GM12878 (cell line): ENCODE measurements at regions not wholly inside any gene's neighbourhood (a gene's known extent, or its start where the extent isn't known, plus 50 kb on each side); places are given as distances from the start of the nearest gene placed in this dataset.

Experiments used
- ATAC-seq: fragments of 200-7000 bp; cut with Tn5 transposase; 3 replicates; pipeline ENCODE4 v1.9.1; 2020; ENCODE audit warnings: mild to moderate bottlenecking, moderate library complexity
- BruUV-seq: library from RNA; stranded (reverse); fragments of 400-500 nt; replicated peaks from 2 replicates; lab custom pipeline; 2021; lab: Mats Ljungman, UMichigan
- CTCF ChIA-PET: fragments of 300-600 bp; sonication (Branson Sonifier 250); formaldehyde crosslinking; extraction: SDS; loops from one replicate; lab custom pipeline; 2021; ENCODE audit warnings: inconsistent platforms; lab: Yijun Ruan, JAX
- POLR2A ChIA-PET: fragments of 350-600 bp; formaldehyde crosslinking; extraction: SDS; loops from one replicate; lab custom pipeline; 2021; ENCODE audit warnings: inconsistent platforms; lab: Charles Lee
- RAD21 ChIA-PET: fragments of 300-600 bp; sonication (Branson Sonifier 250); formaldehyde crosslinking; loops from one replicate; lab custom pipeline; 2023; ENCODE audit warnings: antibody characterized with exemption; ENCODE audit not compliant: unreplicated experiment; lab: Charles Lee
- SMC1A ChIA-PET: fragments of 300-600 bp; sonication (Branson Sonifier 250); formaldehyde crosslinking; loops from one replicate; lab custom pipeline; 2023; ENCODE audit not compliant: unreplicated experiment, uncharacterized antibody; lab: Charles Lee
- DNase-seq: peaks from one replicate; pipeline ENCODE4 v3.0.0-alpha.2; 2011; ENCODE audit warnings: low read depth, low spot score
- FAIRE-seq: peaks from 3 replicates; lab custom pipeline; 2011; peaks lifted over from hg19 to GRCh38; lab: Jason Lieb, UNC
- H2AFZ ChIP-seq: 2 replicates; pipeline ENCODE4 v1.6.0; 2011; ENCODE audit warnings: low read depth, low read length, control low read depth; ENCODE audit not compliant: control insufficient read depth
- H3K27ac ChIP-seq: 2 replicates; pipeline ENCODE4 v1.5.1; 2011; ENCODE audit warnings: control low read depth; ENCODE audit not compliant: control insufficient read depth, insufficient read depth
- H3K27me3 ChIP-seq, 2 experiments: replicated peaks in 1 of 2; 2 replicates each; pipeline versions ENCODE4 v1.6.0 to v1.6.1; 2011; ENCODE audit warnings: low read length in 1 of 2; ENCODE audit not compliant: control insufficient read depth in 2 of 2, insufficient read depth in 2 of 2
- H3K36me3 ChIP-seq, 2 experiments: 2 replicates each; pipeline ENCODE4 v1.5.1; 2011; ENCODE audit warnings: low read length in 1 of 2; ENCODE audit not compliant: control insufficient read depth in 2 of 2, insufficient read depth in 2 of 2
- H3K4me1 ChIP-seq: 2 replicates; pipeline ENCODE4 v1.6.1; 2011; ENCODE audit warnings: mild to moderate bottlenecking, low read length, moderate library complexity, mixed read lengths; ENCODE audit not compliant: control insufficient read depth, insufficient read depth
- H3K4me2 ChIP-seq: 2 replicates; pipeline ENCODE4 v1.6.0; 2011; ENCODE audit warnings: control low read depth; ENCODE audit not compliant: control insufficient read depth, insufficient read depth
- H3K4me3 ChIP-seq: fragments of 200-600 bp; sonication (generic); 2 replicates; pipeline ENCODE4 v1.5.1; 2016
- H3K79me2 ChIP-seq: 2 replicates; pipeline ENCODE4 v1.6.0; 2011; ENCODE audit warnings: low read length; ENCODE audit not compliant: control insufficient read depth, insufficient read depth
- H3K9ac ChIP-seq: 2 replicates; pipeline ENCODE4 v1.8.0; 2011; ENCODE audit warnings: low read length, control low read depth, mixed read lengths; ENCODE audit not compliant: control insufficient read depth, insufficient read depth
- H3K9me3 ChIP-seq: replicated peaks from 3 replicates; pipeline ENCODE4 v1.5.1; 2011; ENCODE audit warnings: mild to moderate bottlenecking, low read length; ENCODE audit not compliant: control insufficient read depth, insufficient read depth
- H4K20me1 ChIP-seq: 2 replicates; pipeline ENCODE4 v1.6.0; 2011; ENCODE audit not compliant: control insufficient read depth, insufficient read depth
- CREM ChIP-seq: IDR thresholded peaks from 2 replicates; pipeline ENCODE4 v1.6.1; 2014; ENCODE audit warnings: antibody characterized with exemption, low read depth
- DPF2 ChIP-seq: fragments of 450-650 bp; IDR thresholded peaks from 2 replicates; pipeline ENCODE4 v1.6.1; 2017; ENCODE audit warnings: mild to moderate bottlenecking
- EED ChIP-seq: sonication (generic); IDR thresholded peaks from 2 replicates; pipeline ENCODE4 v1.6.1; 2016; ENCODE audit warnings: antibody characterized with exemption, low read depth
- GABPA ChIP-seq: IDR thresholded peaks from 2 replicates; pipeline ENCODE4 v1.6.1; 2014; ENCODE audit warnings: antibody characterized with exemption, low read depth, mild to moderate bottlenecking, inconsistent platforms
- JUND ChIP-seq: IDR thresholded peaks from 2 replicates; pipeline ENCODE4 v1.6.1; 2012; ENCODE audit warnings: low read depth, mild to moderate bottlenecking, low read length, improper control_type of control experiment, moderate library complexity
- NBN ChIP-seq: fragments of 450-650 bp; IDR thresholded peaks from 2 replicates; pipeline ENCODE4 v1.6.1; 2016
- REST ChIP-seq: IDR thresholded peaks from 2 replicates; pipeline ENCODE4 v1.6.1; 2012; ENCODE audit warnings: mild to moderate bottlenecking, low read depth, low read length
- RFX5 ChIP-seq: IDR thresholded peaks from 2 replicates; pipeline ENCODE4 v1.6.1; 2011; ENCODE audit warnings: low read depth, low read length, improper control_type of control experiment
- SREBF2 ChIP-seq: IDR thresholded peaks from 2 replicates; pipeline ENCODE4 v1.6.1; 2012; ENCODE audit warnings: mild to moderate bottlenecking, low read length
- TCF3 ChIP-seq: IDR thresholded peaks from 2 replicates; pipeline ENCODE4 v1.6.1; 2012; ENCODE audit warnings: low read depth, mild to moderate bottlenecking, low read length, borderline replicate concordance; ENCODE audit not compliant: insufficient read depth
- ZNF24 ChIP-seq: fragments of 450-650 bp; IDR thresholded peaks from 2 replicates; pipeline ENCODE4 v1.6.1; 2017; ENCODE audit warnings: antibody characterized with exemption, mild to moderate bottlenecking
- ZNF274 ChIP-seq: IDR thresholded peaks from one replicate; pipeline ENCODE4 v1.8.0; 2011; ENCODE audit not compliant: insufficient read length, insufficient read depth
- ZNF384 ChIP-seq: IDR thresholded peaks from 2 replicates; pipeline ENCODE4 v1.6.1; 2012; ENCODE audit warnings: low read depth, mild to moderate bottlenecking, low read length, improper control_type of control experiment, borderline replicate concordance
- WGBS: methylation state at CpG from one replicate; pipeline ENCODE4 v1.1.6; 2016; ENCODE audit warnings: low lambda C conversion rate; ENCODE audit not compliant: insufficient replicate concordance, insufficient coverage; ENCODE audit errors: missing lambda C conversion rate; 5-methylcytosine and 5-hydroxymethylcytosine counted together
- in situ Hi-C: fragments of 300-500 bp; cut with MboI; formaldehyde crosslinking; loops from 9 replicates; pipeline ENCODE4 v1.14.3; 2018; ENCODE audit warnings: mixed read lengths
- intact Hi-C: fragments of 100-400 bp; cut with micrococcal nuclease; formaldehyde crosslinking; loops from one replicate; pipeline ENCODE4 v1.14.2; 2022; ENCODE audit not compliant: unreplicated experiment
- TF ChIP-seq, protein P1 (sequence below): fragments of 450-650 bp; IDR thresholded peaks from 2 replicates; pipeline ENCODE4 v1.6.1; 2017; ENCODE audit warnings: mild to moderate bottlenecking
- TF ChIP-seq, protein P2 (sequence below): IDR thresholded peaks from 2 replicates; pipeline ENCODE4 v1.6.1; 2012; ENCODE audit warnings: improper control_type of control experiment, low read depth, low read length; ENCODE audit not compliant: insufficient replicate concordance

- H3K27me3 ChIP-seq, result no peaks in the 10 kb centered on the region; a peak in 2 of 4 replicates
- no peak overlapping the region for H3K9ac ChIP-seq
- SMC1A ChIA-PET, result no interaction called here
- H4K20me1 ChIP-seq, result no peaks in the 10 kb centered on the region; the same call in 1 of the 2 replicates
- no peak overlapping the region for H3K4me3 ChIP-seq
- intact Hi-C loops (no loop called here), in situ Hi-C loops (no loop called here)
- H3K36me3 ChIP-seq, result no peaks in the 10 kb centered on the region
- WGBS, result 31% methylated on average over 4 of the region's 4 CpGs
- no peaks in the 10 kb centered on the region for H3K79me2 ChIP-seq
- FAIRE-seq (no peak), ATAC-seq (no peak), DNase-seq (no peak)
- H3K27ac ChIP-seq, result no peak overlapping the region
- H3K4me2 ChIP-seq, result no peak overlapping the region
- POLR2A ChIA-PET, result no interaction called here
- H2AFZ ChIP-seq, result no peak overlapping the region
- no peaks in the 10 kb centered on the region for H3K9me3 ChIP-seq
- BruUV-seq, result no TSS peak
- no peaks in the 10 kb centered on the region for H3K4me1 ChIP-seq
- CTCF ChIA-PET, result interaction anchor here (2.2 to 3.0 kb wide), 2 partner anchors 14 to 58 kb away, joined by 7 to 8 read pairs; no protein-coding TSS in a partner anchor
- RAD21 ChIA-PET, result no interaction called here
- no peak for TF ChIP-seq JUND
- TF ChIP-seq, protein P1, sequence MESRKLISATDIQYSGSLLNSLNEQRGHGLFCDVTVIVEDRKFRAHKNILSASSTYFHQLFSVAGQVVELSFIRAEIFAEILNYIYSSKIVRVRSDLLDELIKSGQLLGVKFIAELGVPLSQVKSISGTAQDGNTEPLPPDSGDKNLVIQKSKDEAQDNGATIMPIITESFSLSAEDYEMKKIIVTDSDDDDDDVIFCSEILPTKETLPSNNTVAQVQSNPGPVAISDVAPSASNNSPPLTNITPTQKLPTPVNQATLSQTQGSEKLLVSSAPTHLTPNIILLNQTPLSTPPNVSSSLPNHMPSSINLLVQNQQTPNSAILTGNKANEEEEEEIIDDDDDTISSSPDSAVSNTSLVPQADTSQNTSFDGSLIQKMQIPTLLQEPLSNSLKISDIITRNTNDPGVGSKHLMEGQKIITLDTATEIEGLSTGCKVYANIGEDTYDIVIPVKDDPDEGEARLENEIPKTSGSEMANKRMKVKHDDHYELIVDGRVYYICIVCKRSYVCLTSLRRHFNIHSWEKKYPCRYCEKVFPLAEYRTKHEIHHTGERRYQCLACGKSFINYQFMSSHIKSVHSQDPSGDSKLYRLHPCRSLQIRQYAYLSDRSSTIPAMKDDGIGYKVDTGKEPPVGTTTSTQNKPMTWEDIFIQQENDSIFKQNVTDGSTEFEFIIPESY, result no peak
- no peak for TF ChIP-seq NBN
- no peak for TF ChIP-seq RFX5
- no peak for TF ChIP-seq ZNF274
- TF ChIP-seq ZNF384, result no peak
- TF ChIP-seq ZNF24, result no peak
- no peak for TF ChIP-seq SREBF2
- no peak for TF ChIP-seq DPF2
- TF ChIP-seq CREM, result no peak
- no peak for TF ChIP-seq EED
- no peak for TF ChIP-seq GABPA
- no peak for TF ChIP-seq REST
- no peak for TF ChIP-seq TCF3
- TF ChIP-seq, protein P2, sequence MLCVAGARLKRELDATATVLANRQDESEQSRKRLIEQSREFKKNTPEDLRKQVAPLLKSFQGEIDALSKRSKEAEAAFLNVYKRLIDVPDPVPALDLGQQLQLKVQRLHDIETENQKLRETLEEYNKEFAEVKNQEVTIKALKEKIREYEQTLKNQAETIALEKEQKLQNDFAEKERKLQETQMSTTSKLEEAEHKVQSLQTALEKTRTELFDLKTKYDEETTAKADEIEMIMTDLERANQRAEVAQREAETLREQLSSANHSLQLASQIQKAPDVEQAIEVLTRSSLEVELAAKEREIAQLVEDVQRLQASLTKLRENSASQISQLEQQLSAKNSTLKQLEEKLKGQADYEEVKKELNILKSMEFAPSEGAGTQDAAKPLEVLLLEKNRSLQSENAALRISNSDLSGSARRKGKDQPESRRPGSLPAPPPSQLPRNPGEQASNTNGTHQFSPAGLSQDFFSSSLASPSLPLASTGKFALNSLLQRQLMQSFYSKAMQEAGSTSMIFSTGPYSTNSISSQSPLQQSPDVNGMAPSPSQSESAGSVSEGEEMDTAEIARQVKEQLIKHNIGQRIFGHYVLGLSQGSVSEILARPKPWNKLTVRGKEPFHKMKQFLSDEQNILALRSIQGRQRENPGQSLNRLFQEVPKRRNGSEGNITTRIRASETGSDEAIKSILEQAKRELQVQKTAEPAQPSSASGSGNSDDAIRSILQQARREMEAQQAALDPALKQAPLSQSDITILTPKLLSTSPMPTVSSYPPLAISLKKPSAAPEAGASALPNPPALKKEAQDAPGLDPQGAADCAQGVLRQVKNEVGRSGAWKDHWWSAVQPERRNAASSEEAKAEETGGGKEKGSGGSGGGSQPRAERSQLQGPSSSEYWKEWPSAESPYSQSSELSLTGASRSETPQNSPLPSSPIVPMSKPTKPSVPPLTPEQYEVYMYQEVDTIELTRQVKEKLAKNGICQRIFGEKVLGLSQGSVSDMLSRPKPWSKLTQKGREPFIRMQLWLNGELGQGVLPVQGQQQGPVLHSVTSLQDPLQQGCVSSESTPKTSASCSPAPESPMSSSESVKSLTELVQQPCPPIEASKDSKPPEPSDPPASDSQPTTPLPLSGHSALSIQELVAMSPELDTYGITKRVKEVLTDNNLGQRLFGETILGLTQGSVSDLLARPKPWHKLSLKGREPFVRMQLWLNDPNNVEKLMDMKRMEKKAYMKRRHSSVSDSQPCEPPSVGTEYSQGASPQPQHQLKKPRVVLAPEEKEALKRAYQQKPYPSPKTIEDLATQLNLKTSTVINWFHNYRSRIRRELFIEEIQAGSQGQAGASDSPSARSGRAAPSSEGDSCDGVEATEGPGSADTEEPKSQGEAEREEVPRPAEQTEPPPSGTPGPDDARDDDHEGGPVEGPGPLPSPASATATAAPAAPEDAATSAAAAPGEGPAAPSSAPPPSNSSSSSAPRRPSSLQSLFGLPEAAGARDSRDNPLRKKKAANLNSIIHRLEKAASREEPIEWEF, result no peak
Measured at GRCh38 chr7:142529591-142529990, 219.7 kb upstream of the PRSS1 start.
